Neural cell (in vitro differentiated cells): ENCODE measurements at regions not wholly inside any gene's neighbourhood (a gene's known extent, or its start where the extent isn't known, plus 50 kb on each side); places are given as distances from the start of the nearest gene placed in this dataset.

ENCODE experiments used
- H2AFZ ChIP-seq: fragments of 200-600, 300-800 bp; sonication (generic), shearing (Covaris generic); 2 replicates; pipeline ENCODE4 v1.6.0; 2014; ENCODE audit warnings: low read depth, mild to moderate bottlenecking, antibody characterized with exemption, low read length, moderate library complexity
- H3F3A ChIP-seq: fragments of 200-600 bp; shearing (Covaris generic); 2 replicates; pipeline ENCODE4 v1.6.1; 2016; ENCODE audit warnings: mild to moderate bottlenecking, moderate library complexity, mixed read lengths, antibody characterized with exemption, low read length; ENCODE audit not compliant: insufficient read depth, poor library complexity, severe bottlenecking
- H3K27ac ChIP-seq: fragments of 200-600, 300-800 bp; sonication (generic), shearing (Covaris generic); 2 replicates; pipeline ENCODE4 v1.5.1; 2014; ENCODE audit warnings: mild to moderate bottlenecking, low read length, moderate library complexity
- H3K27me3 ChIP-seq: fragments of 300-800, 200-600 bp; sonication (generic), shearing (Covaris generic); 2 replicates; pipeline ENCODE4 v1.6.0; 2014; ENCODE audit warnings: mild to moderate bottlenecking, low read depth, low read length, moderate library complexity; ENCODE audit not compliant: insufficient read depth
- H3K36me3 ChIP-seq: fragments of 300-800, 200-600 bp; sonication (generic), shearing (Covaris generic); 2 replicates; pipeline ENCODE4 v1.5.1; 2014; ENCODE audit warnings: mild to moderate bottlenecking, antibody characterized with exemption, low read length, moderate library complexity; ENCODE audit not compliant: insufficient read depth
- H3K4me2 ChIP-seq: fragments of 300-800, 200-600 bp; sonication (generic), shearing (Covaris generic); 2 replicates; pipeline ENCODE4 v1.6.0; 2014; ENCODE audit warnings: mild to moderate bottlenecking, low read length
- H3K4me3 ChIP-seq: fragments of 300-800, 200-600 bp; sonication (generic), shearing (Covaris generic); 2 replicates; pipeline ENCODE4 v1.5.1; 2014; ENCODE audit warnings: mild to moderate bottlenecking, low read length, moderate library complexity
- H3K79me2 ChIP-seq: fragments of 200-600 bp; shearing (Covaris generic); replicated peaks from 2 replicates; pipeline ENCODE4 v1.6.0; 2014; ENCODE audit warnings: mild to moderate bottlenecking, low read length, moderate library complexity; ENCODE audit not compliant: insufficient read depth
- H3K9ac ChIP-seq: fragments of 300-800, 200-600 bp; sonication (generic), shearing (Covaris generic); 2 replicates; pipeline ENCODE4 v1.6.1; 2016; ENCODE audit warnings: mild to moderate bottlenecking, low read length, mixed read lengths
- H3K9me2 ChIP-seq: fragments of 200-600 bp; shearing (Covaris generic); 2 replicates; pipeline ENCODE4 v1.6.1; 2016; ENCODE audit warnings: mild to moderate bottlenecking, low read length, mixed read lengths; ENCODE audit not compliant: insufficient read depth
- H3K9me3 ChIP-seq: fragments of 200-600, 300-800 bp; sonication (generic), shearing (Covaris generic); 2 replicates; pipeline ENCODE4 v1.6.1; 2016; ENCODE audit warnings: mild to moderate bottlenecking, mixed run types, low read length, moderate library complexity, mixed read lengths
- H4K20me1 ChIP-seq: fragments of 200-600 bp; shearing (Covaris generic); 2 replicates; pipeline ENCODE4 v1.6.1; 2016; ENCODE audit warnings: mild to moderate bottlenecking, mixed run types; ENCODE audit not compliant: insufficient read depth
- EP300 ChIP-seq: fragments of 450-650 bp; conservative IDR thresholded peaks from 2 replicates; pipeline ENCODE4 v1.6.1; 2014; ENCODE audit warnings: antibody characterized with exemption, mild to moderate bottlenecking, moderate library complexity; ENCODE audit not compliant: poor library complexity, severe bottlenecking
- EZH2 ChIP-seq: fragments of 200-600, 300-800 bp; shearing (Covaris generic), sonication (generic); IDR thresholded peaks from 2 replicates; pipeline ENCODE4 v1.6.1; 2014; ENCODE audit warnings: antibody characterized with exemption, low read length, borderline replicate concordance, mild to moderate bottlenecking; ENCODE audit not compliant: insufficient read depth, poor library complexity, severe bottlenecking
- MXI1 ChIP-seq: fragments of 450-650 bp; conservative IDR thresholded peaks from 2 replicates; pipeline ENCODE4 v1.6.1; 2014; ENCODE audit warnings: antibody characterized with exemption, mild to moderate bottlenecking; ENCODE audit not compliant: poor library complexity, severe bottlenecking
- POLR2AphosphoS5 ChIP-seq: IDR thresholded peaks from 2 replicates; pipeline ENCODE4 v1.6.1; 2012
- RAD21 ChIP-seq: fragments of 450-650 bp; conservative IDR thresholded peaks from 2 replicates; pipeline ENCODE4 v1.6.1; 2014; ENCODE audit warnings: antibody characterized with exemption, mild to moderate bottlenecking, moderate library complexity
- SMC3 ChIP-seq: fragments of 450-650 bp; conservative IDR thresholded peaks from 2 replicates; pipeline ENCODE4 v1.6.1; 2014; ENCODE audit warnings: antibody characterized with exemption, mild to moderate bottlenecking, moderate library complexity; ENCODE audit not compliant: poor library complexity
- TAF1 ChIP-seq: IDR thresholded peaks from 2 replicates; pipeline ENCODE4 v1.6.1; 2012; ENCODE audit warnings: low read depth
- TF ChIP-seq, protein P1 (sequence below): IDR thresholded peaks from 2 replicates; pipeline ENCODE4 v1.6.1; 2012; ENCODE audit warnings: borderline replicate concordance
- TF ChIP-seq, protein P2 (sequence below): fragments of 450-650 bp; IDR thresholded peaks from 2 replicates; pipeline ENCODE4 v1.5.1; 2014; ENCODE audit warnings: antibody characterized with exemption, mild to moderate bottlenecking, moderate library complexity; ENCODE audit not compliant: poor library complexity, severe bottlenecking

- Histone ChIP-seq H2AFZ (no peak overlapping the region), H3K36me3 (no peaks in the 10 kb centered on the region), H3K27ac (no peak overlapping the region), H3K4me2 (no peak overlapping the region), H3K4me3 (no peak overlapping the region), H3K27me3 (no peaks in the 10 kb centered on the region), H3F3A (no peaks in the 10 kb centered on the region), H3K9me3 (no peaks in the 10 kb centered on the region), H3K79me2 (no peaks in the 10 kb centered on the region), H3K9ac (no peak overlapping the region), H3K9me2 (no peaks in the 10 kb centered on the region), H4K20me1 (no peaks in the 10 kb centered on the region)
- TF ChIP-seq EP300 (no peak), MXI1 (no peak), SMC3 (no peak), POLR2AphosphoS5 (no peak), RAD21 (no peak), TAF1 (no peak), EZH2 (no peak)
- TF ChIP-seq, protein P1, sequence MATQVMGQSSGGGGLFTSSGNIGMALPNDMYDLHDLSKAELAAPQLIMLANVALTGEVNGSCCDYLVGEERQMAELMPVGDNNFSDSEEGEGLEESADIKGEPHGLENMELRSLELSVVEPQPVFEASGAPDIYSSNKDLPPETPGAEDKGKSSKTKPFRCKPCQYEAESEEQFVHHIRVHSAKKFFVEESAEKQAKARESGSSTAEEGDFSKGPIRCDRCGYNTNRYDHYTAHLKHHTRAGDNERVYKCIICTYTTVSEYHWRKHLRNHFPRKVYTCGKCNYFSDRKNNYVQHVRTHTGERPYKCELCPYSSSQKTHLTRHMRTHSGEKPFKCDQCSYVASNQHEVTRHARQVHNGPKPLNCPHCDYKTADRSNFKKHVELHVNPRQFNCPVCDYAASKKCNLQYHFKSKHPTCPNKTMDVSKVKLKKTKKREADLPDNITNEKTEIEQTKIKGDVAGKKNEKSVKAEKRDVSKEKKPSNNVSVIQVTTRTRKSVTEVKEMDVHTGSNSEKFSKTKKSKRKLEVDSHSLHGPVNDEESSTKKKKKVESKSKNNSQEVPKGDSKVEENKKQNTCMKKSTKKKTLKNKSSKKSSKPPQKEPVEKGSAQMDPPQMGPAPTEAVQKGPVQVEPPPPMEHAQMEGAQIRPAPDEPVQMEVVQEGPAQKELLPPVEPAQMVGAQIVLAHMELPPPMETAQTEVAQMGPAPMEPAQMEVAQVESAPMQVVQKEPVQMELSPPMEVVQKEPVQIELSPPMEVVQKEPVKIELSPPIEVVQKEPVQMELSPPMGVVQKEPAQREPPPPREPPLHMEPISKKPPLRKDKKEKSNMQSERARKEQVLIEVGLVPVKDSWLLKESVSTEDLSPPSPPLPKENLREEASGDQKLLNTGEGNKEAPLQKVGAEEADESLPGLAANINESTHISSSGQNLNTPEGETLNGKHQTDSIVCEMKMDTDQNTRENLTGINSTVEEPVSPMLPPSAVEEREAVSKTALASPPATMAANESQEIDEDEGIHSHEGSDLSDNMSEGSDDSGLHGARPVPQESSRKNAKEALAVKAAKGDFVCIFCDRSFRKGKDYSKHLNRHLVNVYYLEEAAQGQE = no peak
- TF ChIP-seq, protein P2, sequence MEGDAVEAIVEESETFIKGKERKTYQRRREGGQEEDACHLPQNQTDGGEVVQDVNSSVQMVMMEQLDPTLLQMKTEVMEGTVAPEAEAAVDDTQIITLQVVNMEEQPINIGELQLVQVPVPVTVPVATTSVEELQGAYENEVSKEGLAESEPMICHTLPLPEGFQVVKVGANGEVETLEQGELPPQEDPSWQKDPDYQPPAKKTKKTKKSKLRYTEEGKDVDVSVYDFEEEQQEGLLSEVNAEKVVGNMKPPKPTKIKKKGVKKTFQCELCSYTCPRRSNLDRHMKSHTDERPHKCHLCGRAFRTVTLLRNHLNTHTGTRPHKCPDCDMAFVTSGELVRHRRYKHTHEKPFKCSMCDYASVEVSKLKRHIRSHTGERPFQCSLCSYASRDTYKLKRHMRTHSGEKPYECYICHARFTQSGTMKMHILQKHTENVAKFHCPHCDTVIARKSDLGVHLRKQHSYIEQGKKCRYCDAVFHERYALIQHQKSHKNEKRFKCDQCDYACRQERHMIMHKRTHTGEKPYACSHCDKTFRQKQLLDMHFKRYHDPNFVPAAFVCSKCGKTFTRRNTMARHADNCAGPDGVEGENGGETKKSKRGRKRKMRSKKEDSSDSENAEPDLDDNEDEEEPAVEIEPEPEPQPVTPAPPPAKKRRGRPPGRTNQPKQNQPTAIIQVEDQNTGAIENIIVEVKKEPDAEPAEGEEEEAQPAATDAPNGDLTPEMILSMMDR = no peak
Observed at GRCh38 chr5:143533475-143533874, 130.0 kb upstream of the NR3C1 start.

- no peaks in the 10 kb centered on the region for H3K9me2 ChIP-seq
- TF ChIP-seq, protein P2 = no peak
- TF ChIP-seq SMC3 (no peak), EP300 (no peak), EZH2 (no peak), RAD21 (no peak), POLR2AphosphoS5 (no peak)
- H3F3A ChIP-seq = no peaks in the 10 kb centered on the region
- no peaks in the 10 kb centered on the region for H3K36me3 ChIP-seq
- H3K4me3 ChIP-seq = no peak overlapping the region
- no peak overlapping the region for H3K9ac ChIP-seq
- H3K9me3 ChIP-seq = no peaks in the 10 kb centered on the region
- H4K20me1 ChIP-seq = no peaks in the 10 kb centered on the region
- no peaks in the 10 kb centered on the region for H3K79me2 ChIP-seq
- H3K27ac ChIP-seq = no peak overlapping the region
- H3K27me3 ChIP-seq = no peaks in the 10 kb centered on the region
- no peak overlapping the region for H2AFZ ChIP-seq
- no peak overlapping the region for H3K4me2 ChIP-seq
Observed at GRCh38 chr5:143527808-143528207, 124.3 kb upstream of the NR3C1 start.
